ENCODE measurements at regions not wholly inside any gene's neighbourhood (a gene's known extent, or its start where the extent isn't known, plus 50 kb on each side); places are given as distances from the start of the nearest gene placed in this dataset.

- no peak overlapping the region for H3K4me2 ChIP-seq
- POLR2A ChIA-PET: no interaction called here
- H3K27ac ChIP-seq (ENCODE audit: low read depth in 2 of 2, low read length in 1 of 2): no peak overlapping the region
These were observed 66.3 kb upstream of the PAPPA start for GRCh38 chr9:116087246-116087645.

More at GRCh38 chr9:116087246-116087645, 66.3 kb upstream of the PAPPA start:
- CTCF ChIA-PET: interaction anchor here (0.8 to 1.3 kb wide), 2 partner anchors 8 to 494 kb away, joined by 3 read pairs; no protein-coding TSS in a partner anchor
- no peak for TF ChIP-seq TCF12 (IDR thresholded peaks at IDR 0.05)
- no peak for TF ChIP-seq RAD21 (IDR thresholded peaks at IDR 0.05; ENCODE audit: low read length)
- TF ChIP-seq RFX5 (IDR thresholded peaks at IDR 0.05; ENCODE audit: low read length): no peak
- no peak for TF ChIP-seq CTCF (IDR thresholded peaks at IDR 0.05)
- TF ChIP-seq ZBTB33 (IDR thresholded peaks at IDR 0.05; ENCODE audit: borderline replicate concordance, low read depth): no peak
- no peak for TF ChIP-seq FOXM1 (IDR thresholded peaks at IDR 0.05; ENCODE audit: low read depth)
- no peak for TF ChIP-seq USF1 (IDR thresholded peaks at IDR 0.05; ENCODE audit: borderline replicate concordance, low read depth)
- TF ChIP-seq MEF2A (IDR thresholded peaks at IDR 0.05; ENCODE audit: borderline replicate concordance, low read depth): no peak
- TF ChIP-seq MXI1 (IDR thresholded peaks at IDR 0.05; ENCODE audit: low read depth, low read length): no peak
- TF ChIP-seq PBX3 (IDR thresholded peaks at IDR 0.05): no peak
- no peak for TF ChIP-seq EP300 (IDR thresholded peaks at IDR 0.05; ENCODE audit: borderline replicate concordance in 1 of 2, low read depth in 1 of 2, low read length in 1 of 2)
- no peak for TF ChIP-seq REST (IDR thresholded peaks at IDR 0.05; ENCODE audit: low read depth, low read length)
- no peak for TF ChIP-seq USF2 (IDR thresholded peaks at IDR 0.05; ENCODE audit: borderline replicate concordance, low read depth, low read length)
- no peak for TF ChIP-seq ELF1 (IDR thresholded peaks at IDR 0.05)
- no peak for TF ChIP-seq NRF1 (IDR thresholded peaks at IDR 0.05; ENCODE audit: low read depth, low read length)
- no peak for TF ChIP-seq RCOR1 (IDR thresholded peaks at IDR 0.05; ENCODE audit: low read length)
- TF ChIP-seq TEAD4 (IDR thresholded peaks at IDR 0.05; ENCODE audit: borderline replicate concordance, insufficient read depth): no peak
- H3K4me3 ChIP-seq (ENCODE audit: low read depth in 2 of 2, low read length in 1 of 2): no peak overlapping the region
- no peak overlapping the region for H2AFZ ChIP-seq (ENCODE audit: low read depth)
- DNase-seq: no peak
- no peaks in the 10 kb centered on the region for H3K9me2 ChIP-seq
- H3K36me3 ChIP-seq (replicated peaks in 1 of 2; ENCODE audit: control insufficient read depth in 1 of 2, insufficient read depth in 2 of 2, low read length in 1 of 2): no peaks in the 10 kb centered on the region
- H4K20me1 ChIP-seq (ENCODE audit: insufficient read depth): no peaks in the 10 kb centered on the region
- WGBS (ENCODE audit: low lambda C conversion rate): 59% methylated on average over 1 of the region's 1 CpG
- no peaks in the 10 kb centered on the region for H3K9me3 ChIP-seq
- no peaks in the 10 kb centered on the region for H3F3A ChIP-seq (replicated peaks; ENCODE audit: insufficient read depth)
- H3K79me2 ChIP-seq (ENCODE audit: insufficient read depth): no peaks in the 10 kb centered on the region
- no peak overlapping the region for H3K9ac ChIP-seq
- no peaks in the 10 kb centered on the region for H3K27me3 ChIP-seq (ENCODE audit: insufficient read depth)
- peaks cover 0 to 4% of the 10 kb centered on the region in 2 experiments; a peak in 3 of 4 replicates for H3K4me1 ChIP-seq (ENCODE audit: control insufficient read depth in 1 of 2, insufficient read depth in 2 of 2, low read depth in 1 of 2, low read length in 1 of 2)

All from SK-N-SH (cell line).